Adrenal gland (tissue), 5 donors: ENCODE measurements at regions not wholly inside any gene's neighbourhood (a gene's known extent, or its start where the extent isn't known, plus 50 kb on each side); places are given as distances from the start of the nearest gene placed in this dataset.
"Not testable (repeated sequence)": the region's sequence is repeated elsewhere in the genome, so short reads cannot be mapped to it uniquely, and the experiment has no call there.

Experiments used
- CTCF ChIP-seq, 6 experiments: fragments of 450-650 bp in 4 of 6; fragments of 200-600 bp in 2 of 6; sonication (generic) in 1 of 6; IDR thresholded peaks; 1 replicate in 5 of 6; 2 replicates in 1 of 6; pipeline versions ENCODE4 v1.5.1 to v1.8.0; 2016 to 2021; ENCODE audit warnings: antibody characterized with exemption in 6 of 6, mild to moderate bottlenecking in 2 of 6, moderate library complexity in 1 of 6
- POLR2A ChIP-seq, 2 donors: fragments of 450-650 bp; IDR thresholded peaks; one replicate each; pipeline ENCODE4 v1.6.1; 2017; ENCODE audit warnings: antibody characterized with exemption in 2 of 2, mild to moderate bottlenecking in 2 of 2, moderate library complexity in 1 of 2
- donor health status: DM: no; HTN: no; CAD: no.

- not testable (repeated sequence) for TF ChIP-seq CTCF, POLR2A (IDR thresholded peaks at IDR 0.05)
Measured at GRCh38 chr4:97097036-97097435, 1046.2 kb downstream of the STPG2 start.
